Uterus (tissue), 3 donors: ENCODE measurements at regions not wholly inside any gene's neighbourhood (a gene's known extent, or its start where the extent isn't known, plus 50 kb on each side); places are given as distances from the start of the nearest gene placed in this dataset.
"Not testable (repeated sequence)": the region's sequence is repeated elsewhere in the genome, so short reads cannot be mapped to it uniquely, and the experiment has no call there.

Experiments
- DNase-seq, 2 donors: peaks; one replicate each; pipeline ENCODE4 v3.0.0-alpha.2; 2019 to 2020
- H3K27ac ChIP-seq, 2 donors: fragments of 200-600 bp; sonication (generic); 1 replicate in 1 of 2; 2 replicates in 1 of 2; pipeline ENCODE4 v1.5.1; 2016 to 2018
- H3K27me3 ChIP-seq, 2 donors: fragments of 200-600 bp; sonication (generic); one replicate each; pipeline ENCODE4 v1.5.1; 2018 to 2019; ENCODE audit warnings: control low read depth in 1 of 2
- H3K36me3 ChIP-seq, 2 donors: fragments of 200-600 bp; sonication (generic); one replicate each; pipeline ENCODE4 v1.5.1; 2019; ENCODE audit warnings: control low read depth in 1 of 2
- H3K4me1 ChIP-seq, 2 donors: fragments of 200-600 bp; sonication (generic); one replicate each; pipeline ENCODE4 v1.5.1; 2018 to 2019; ENCODE audit warnings: control low read depth in 1 of 2
- H3K4me3 ChIP-seq, 2 donors: fragments of 200-600 bp; sonication (generic); 1 replicate in 1 of 2; 2 replicates in 1 of 2; pipeline ENCODE4 v1.5.1; 2018 to 2019; ENCODE audit warnings: mild to moderate bottlenecking in 1 of 2
- H3K9me3 ChIP-seq, 2 donors: fragments of 200-600 bp; sonication (generic); one replicate each; pipeline ENCODE4 v1.5.1; 2019; ENCODE audit warnings: control low read depth in 1 of 2
- POLR2A ChIP-seq, 2 donors: fragments of 450-650 bp; IDR thresholded peaks; one replicate each; pipeline ENCODE4 v1.6.1; 2016; ENCODE audit warnings: antibody characterized with exemption in 2 of 2, mild to moderate bottlenecking in 1 of 2, moderate library complexity in 1 of 2
- intact Hi-C: fragments of 100-400 bp; cut with DNase I; formaldehyde crosslinking; loops from one replicate; pipeline ENCODE4 v1.15.1; 2023; ENCODE audit warnings: low total_unique reads
- TF ChIP-seq, protein P1 (sequence below), 4 experiments: fragments of 200-600 bp in 2 of 4; fragments of 450-650 bp in 2 of 4; sonication (generic) in 2 of 4; IDR thresholded peaks; one replicate each; pipeline ENCODE4 v1.5.1; 2016 to 2019; ENCODE audit warnings: antibody characterized with exemption in 4 of 4, mild to moderate bottlenecking in 2 of 4, moderate library complexity in 1 of 4
- donor health status: DM: yes; HTN: yes; CAD: no.

DNA sequence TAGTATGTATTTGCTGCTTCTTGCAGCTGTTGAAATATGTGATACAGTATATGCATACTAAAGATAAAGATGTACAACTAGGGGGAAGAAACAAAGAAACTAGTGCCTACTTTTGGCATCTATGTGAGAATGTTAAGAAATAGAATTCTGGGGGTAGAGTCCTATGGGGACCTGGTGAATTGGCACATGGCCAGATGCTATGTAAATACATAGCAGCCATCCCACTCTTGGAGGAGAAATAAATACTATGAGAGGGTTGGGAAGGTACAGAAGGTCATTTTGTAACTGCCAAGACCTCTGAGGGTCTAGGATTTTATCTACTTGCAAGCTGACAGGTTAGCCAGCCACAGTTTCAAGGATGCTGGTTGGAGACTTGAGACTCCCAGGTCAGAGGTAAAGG lies 298.3 kb upstream of the TBL1XR1 start:
- Histone ChIP-seq H3K9me3 (no peaks in the 10 kb centered on the region), H3K27me3 (no peaks in the 10 kb centered on the region), H3K4me1 (no peaks in the 10 kb centered on the region), H3K4me3 (no peak overlapping the region), H3K27ac (no peak overlapping the region), H3K36me3 (no peaks in the 10 kb centered on the region)
- intact Hi-C loops = no loop called here
- TF ChIP-seq, protein P1, sequence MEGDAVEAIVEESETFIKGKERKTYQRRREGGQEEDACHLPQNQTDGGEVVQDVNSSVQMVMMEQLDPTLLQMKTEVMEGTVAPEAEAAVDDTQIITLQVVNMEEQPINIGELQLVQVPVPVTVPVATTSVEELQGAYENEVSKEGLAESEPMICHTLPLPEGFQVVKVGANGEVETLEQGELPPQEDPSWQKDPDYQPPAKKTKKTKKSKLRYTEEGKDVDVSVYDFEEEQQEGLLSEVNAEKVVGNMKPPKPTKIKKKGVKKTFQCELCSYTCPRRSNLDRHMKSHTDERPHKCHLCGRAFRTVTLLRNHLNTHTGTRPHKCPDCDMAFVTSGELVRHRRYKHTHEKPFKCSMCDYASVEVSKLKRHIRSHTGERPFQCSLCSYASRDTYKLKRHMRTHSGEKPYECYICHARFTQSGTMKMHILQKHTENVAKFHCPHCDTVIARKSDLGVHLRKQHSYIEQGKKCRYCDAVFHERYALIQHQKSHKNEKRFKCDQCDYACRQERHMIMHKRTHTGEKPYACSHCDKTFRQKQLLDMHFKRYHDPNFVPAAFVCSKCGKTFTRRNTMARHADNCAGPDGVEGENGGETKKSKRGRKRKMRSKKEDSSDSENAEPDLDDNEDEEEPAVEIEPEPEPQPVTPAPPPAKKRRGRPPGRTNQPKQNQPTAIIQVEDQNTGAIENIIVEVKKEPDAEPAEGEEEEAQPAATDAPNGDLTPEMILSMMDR (IDR thresholded peaks at IDR 0.05) = no peak
- no peak for TF ChIP-seq POLR2A (IDR thresholded peaks at IDR 0.05)
- no peak for DNase-seq

DNA sequence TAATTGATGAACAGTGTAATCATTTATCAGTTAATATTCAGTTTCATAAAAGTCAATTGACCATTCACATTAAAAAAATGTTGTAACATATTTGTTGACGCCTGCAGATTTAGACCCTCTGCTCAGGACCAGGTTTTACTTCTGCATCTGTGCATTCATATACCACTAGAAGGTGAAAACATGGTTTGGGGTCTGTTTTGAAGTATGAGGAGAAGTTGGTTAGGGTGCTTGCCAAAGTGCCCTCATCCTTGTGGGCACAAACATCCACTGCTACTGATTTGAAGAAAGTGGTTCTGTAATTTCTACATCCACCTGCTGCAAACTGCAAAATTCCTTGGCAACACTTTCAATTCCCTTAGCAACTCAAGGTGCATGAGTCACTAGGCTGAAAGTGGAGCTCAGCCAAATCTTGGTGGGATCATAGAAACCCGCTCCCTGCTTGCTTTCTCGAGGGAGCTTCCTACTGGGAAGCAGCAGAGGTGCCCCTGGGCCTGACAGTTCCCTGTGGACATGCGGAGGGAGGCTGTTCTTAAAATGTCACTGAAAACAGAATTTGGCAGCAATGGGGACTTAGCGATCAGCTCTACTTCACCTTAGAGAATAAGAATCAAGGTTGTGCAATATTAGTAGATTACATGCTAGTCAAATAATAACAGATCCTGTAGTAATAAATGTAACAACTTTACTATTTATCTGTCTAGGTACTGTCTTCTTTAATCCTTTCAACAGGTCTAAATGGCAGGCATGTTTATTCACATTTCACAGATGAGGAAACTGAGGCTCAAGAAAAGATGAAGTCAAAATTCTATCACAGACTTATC lies 301.0 kb upstream of the TBL1XR1 start:
- H3K27ac ChIP-seq = no peak overlapping the region
- no peaks in the 10 kb centered on the region for H3K9me3 ChIP-seq
- no peaks in the 10 kb centered on the region for H3K36me3 ChIP-seq
- H3K27me3 ChIP-seq = no peaks in the 10 kb centered on the region
- H3K4me1 ChIP-seq = no peaks in the 10 kb centered on the region
- H3K4me3 ChIP-seq = no peak overlapping the region
- intact Hi-C loops = no loop called here
- DNase-seq = no peak
- TF ChIP-seq, protein P1 (IDR thresholded peaks at IDR 0.05) = no peak
- TF ChIP-seq POLR2A (IDR thresholded peaks at IDR 0.05) = no peak

DNA sequence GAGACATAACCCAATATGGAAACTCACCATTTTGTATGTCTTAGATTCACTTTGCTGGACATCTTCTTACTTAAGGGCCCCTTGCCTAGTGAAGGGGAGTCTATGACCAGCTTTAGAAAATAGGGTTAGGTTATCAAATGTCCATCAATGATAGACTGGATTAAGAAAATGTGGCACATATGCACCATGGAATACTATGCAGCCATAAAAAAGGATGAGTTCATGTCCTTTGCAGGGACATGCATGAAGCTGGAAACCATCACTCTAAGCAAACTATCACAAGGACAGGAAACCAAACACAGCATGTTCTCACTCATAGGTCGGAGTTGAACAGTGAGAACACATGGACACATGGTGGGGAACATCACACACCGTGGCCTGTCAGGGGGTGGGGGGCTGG lies 301.8 kb upstream of the TBL1XR1 start:
- H3K27me3 ChIP-seq, H3K27ac ChIP-seq, H3K4me1 ChIP-seq, H3K36me3 ChIP-seq, H3K4me3 ChIP-seq, DNase-seq, intact Hi-C loops, H3K9me3 ChIP-seq: not testable (repeated sequence)

DNA sequence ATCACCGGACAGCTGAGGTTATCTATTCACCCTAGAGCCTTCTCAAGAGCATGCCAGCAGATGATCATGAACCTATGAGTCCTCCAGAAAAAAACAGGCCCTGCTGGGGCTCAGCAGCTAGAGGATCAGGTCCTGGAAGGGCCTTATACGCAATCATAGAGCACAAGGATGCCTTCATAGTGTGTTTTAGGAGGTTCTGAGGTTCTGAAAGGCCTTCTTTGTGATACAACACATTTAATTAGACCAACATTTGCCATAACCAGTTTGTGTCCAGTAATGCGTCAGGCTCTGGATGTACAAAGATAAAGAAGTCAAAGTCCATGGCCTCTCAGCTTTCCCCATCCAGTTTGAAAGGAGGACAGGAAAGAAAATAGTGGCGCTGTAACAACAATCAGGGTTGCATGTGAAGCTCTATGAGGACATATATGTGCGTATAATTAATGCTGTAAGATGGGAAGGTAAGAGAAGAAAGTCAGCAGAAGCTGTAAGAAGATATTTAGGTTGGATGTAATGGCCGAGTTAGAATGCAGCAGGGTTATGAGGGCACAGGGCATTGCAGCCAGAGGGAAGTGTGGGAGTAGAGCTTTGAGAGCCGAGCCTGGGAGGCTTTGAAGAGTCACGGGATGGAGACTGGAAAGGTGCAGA lies 302.6 kb upstream of the TBL1XR1 start:
- H3K4me3 ChIP-seq = no peak overlapping the region
- no peaks in the 10 kb centered on the region for H3K4me1 ChIP-seq
- intact Hi-C loops = no loop called here
- no peaks in the 10 kb centered on the region for H3K9me3 ChIP-seq
- H3K27me3 ChIP-seq = no peaks in the 10 kb centered on the region
- H3K36me3 ChIP-seq = no peaks in the 10 kb centered on the region
- TF ChIP-seq, protein P1 (IDR thresholded peaks at IDR 0.05) = no peak
- TF ChIP-seq POLR2A (IDR thresholded peaks at IDR 0.05) = no peak
- no peak overlapping the region for H3K27ac ChIP-seq
- no peak for DNase-seq

DNA sequence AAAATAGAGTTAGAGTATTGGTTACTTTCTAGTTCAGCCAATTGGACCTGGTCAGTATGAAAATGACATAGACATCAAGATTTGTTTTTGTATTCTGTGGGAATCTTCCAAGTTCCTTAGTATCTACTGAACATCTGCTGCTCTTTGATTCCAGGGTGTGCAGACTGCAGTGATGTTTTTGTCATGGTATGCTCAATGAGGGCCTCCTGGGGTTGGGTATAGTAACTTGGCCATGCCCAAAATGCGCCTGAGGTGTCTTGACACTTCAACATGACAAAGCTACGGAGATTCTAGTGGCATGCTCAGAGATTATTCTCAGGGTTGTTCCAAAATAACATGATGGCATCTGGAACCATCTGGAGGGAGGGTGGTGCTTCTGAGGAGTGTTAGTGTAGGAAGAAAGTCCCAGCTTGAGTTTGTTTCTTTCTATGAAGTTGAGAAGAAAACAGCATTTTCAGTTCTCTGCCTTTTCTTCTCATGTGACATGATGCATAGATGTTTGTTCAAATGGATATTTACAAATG lies 313.5 kb upstream of the TBL1XR1 start:
- Histone ChIP-seq H3K9me3 (no peaks in the 10 kb centered on the region), H3K27me3 (no peaks in the 10 kb centered on the region), H3K27ac (no peak overlapping the region), H3K36me3 (no peaks in the 10 kb centered on the region), H3K4me3 (no peak overlapping the region), H3K4me1 (no peaks in the 10 kb centered on the region)
- no peak for TF ChIP-seq POLR2A (IDR thresholded peaks at IDR 0.05)
- TF ChIP-seq, protein P1 (IDR thresholded peaks at IDR 0.05) = no peak
- intact Hi-C loops = no loop called here
- DNase-seq = no peak
